OCI-LY3 (cell line): ENCODE measurements at regions not wholly inside any gene's neighbourhood (a gene's known extent, or its start where the extent isn't known, plus 50 kb on each side); places are given as distances from the start of the nearest gene placed in this dataset.

Source experiments
- H2AFZ ChIP-seq: fragments of 200-600, 300-600 bp; shearing (Covaris generic); 2 replicates; pipeline ENCODE4 v1.6.0; 2014; ENCODE audit warnings: antibody characterized with exemption, low read depth, low read length
- H3K27ac ChIP-seq: fragments of 200-600, 300-600 bp; sonication (generic); 2 replicates; pipeline ENCODE4 v1.5.1; 2014; ENCODE audit warnings: mild to moderate bottlenecking, low read length, moderate library complexity, mixed read lengths
- H3K27me3 ChIP-seq: fragments of 200-600, 300-600 bp; sonication (generic); 2 replicates; pipeline ENCODE4 v1.6.1; 2014; ENCODE audit warnings: low read depth, low read length, mixed read lengths
- H3K36me3 ChIP-seq: fragments of 200-600, 300-600 bp; sonication (generic); replicated peaks from 2 replicates; pipeline ENCODE3; 2014; ENCODE audit warnings: low read depth, low read length, mixed read lengths
- H3K4me1 ChIP-seq: fragments of 300-600, 200-600 bp; sonication (generic); 2 replicates; pipeline ENCODE4 v1.6.1; 2014; ENCODE audit warnings: low read length, mixed read lengths
- H3K4me2 ChIP-seq: fragments of 200-600, 300-600 bp; sonication (generic); 2 replicates; pipeline ENCODE4 v1.6.1; 2014; ENCODE audit warnings: low read length, mixed read lengths
- H3K4me3 ChIP-seq: fragments of 300-600, 200-600 bp; sonication (generic); 2 replicates; pipeline ENCODE4 v1.5.1; 2014; ENCODE audit warnings: antibody characterized with exemption, mild to moderate bottlenecking, low read length, moderate library complexity
- H3K79me2 ChIP-seq: fragments of 300-600, 200-600 bp; shearing (Covaris generic); 2 replicates; pipeline ENCODE4 v1.6.1; 2014; ENCODE audit warnings: mild to moderate bottlenecking, low read length, mixed read lengths
- H3K9ac ChIP-seq: fragments of 300-600, 200-600 bp; shearing (Covaris generic); 2 replicates; pipeline ENCODE4 v1.6.0; 2014; ENCODE audit warnings: mild to moderate bottlenecking, low read length, moderate library complexity
- H3K9me3 ChIP-seq: fragments of 200-600, 300-600 bp; shearing (Covaris generic); 2 replicates; pipeline ENCODE4 v1.6.1; 2014; ENCODE audit warnings: low read length, mixed read lengths; ENCODE audit not compliant: insufficient read depth
- H4K20me1 ChIP-seq: fragments of 200-600, 300-600 bp; sonication (generic); 2 replicates; pipeline ENCODE4 v1.6.1; 2016; ENCODE audit warnings: low read length, mixed read lengths; ENCODE audit not compliant: insufficient read depth
- EZH2phosphoT487 ChIP-seq: fragments of 200-600 bp; shearing (Covaris generic); IDR thresholded peaks from 2 replicates; pipeline ENCODE4 v1.6.1; 2018; ENCODE audit warnings: antibody characterized with exemption, mixed run types, low read depth
- TF ChIP-seq, protein P1 (sequence below): fragments of 200-600, 300-600 bp; sonication (generic); IDR thresholded peaks from 2 replicates; pipeline ENCODE4 v1.5.1; 2014; ENCODE audit warnings: antibody characterized with exemption, low read length, low read depth

DNA sequence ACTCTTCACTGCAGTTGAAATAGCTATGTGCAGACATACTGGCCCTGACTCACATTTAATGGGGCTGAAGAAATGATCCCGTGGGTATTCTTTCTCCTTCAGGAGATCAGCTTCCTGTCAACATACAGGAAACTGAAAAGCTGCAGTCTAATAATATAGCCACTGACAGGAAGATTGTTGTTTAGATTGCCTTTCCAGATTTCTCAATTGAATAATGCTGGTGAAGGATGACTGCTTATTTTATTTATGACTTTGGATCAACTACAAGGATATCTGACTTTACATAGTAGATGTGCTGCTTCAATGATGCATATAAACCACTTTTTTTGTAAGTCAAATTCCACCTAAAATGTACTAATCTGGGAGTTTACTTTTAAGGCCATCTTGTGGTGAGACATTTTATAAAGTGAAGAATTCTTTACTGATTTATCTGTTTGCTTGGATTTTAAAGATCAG lies 93.4 kb upstream of the MAP4K3 start:
- H3K4me2 ChIP-seq = no peak overlapping the region
- H3K4me1 ChIP-seq = 0 out of 2 replicates have a peak, but pooled peaks cover 4% of the 10 kb centered on the region
- H3K27ac ChIP-seq = no peak overlapping the region
- peaks cover 43% of the 10 kb centered on the region for H3K27me3 ChIP-seq
- no peak overlapping the region for H3K9ac ChIP-seq
- H3K4me3 ChIP-seq = no peak overlapping the region
- H3K79me2 ChIP-seq = no peaks in the 10 kb centered on the region
- H2AFZ ChIP-seq = no peak overlapping the region
- no peaks in the 10 kb centered on the region for H3K36me3 ChIP-seq
- no peaks in the 10 kb centered on the region for H3K9me3 ChIP-seq
- TF ChIP-seq, protein P1, sequence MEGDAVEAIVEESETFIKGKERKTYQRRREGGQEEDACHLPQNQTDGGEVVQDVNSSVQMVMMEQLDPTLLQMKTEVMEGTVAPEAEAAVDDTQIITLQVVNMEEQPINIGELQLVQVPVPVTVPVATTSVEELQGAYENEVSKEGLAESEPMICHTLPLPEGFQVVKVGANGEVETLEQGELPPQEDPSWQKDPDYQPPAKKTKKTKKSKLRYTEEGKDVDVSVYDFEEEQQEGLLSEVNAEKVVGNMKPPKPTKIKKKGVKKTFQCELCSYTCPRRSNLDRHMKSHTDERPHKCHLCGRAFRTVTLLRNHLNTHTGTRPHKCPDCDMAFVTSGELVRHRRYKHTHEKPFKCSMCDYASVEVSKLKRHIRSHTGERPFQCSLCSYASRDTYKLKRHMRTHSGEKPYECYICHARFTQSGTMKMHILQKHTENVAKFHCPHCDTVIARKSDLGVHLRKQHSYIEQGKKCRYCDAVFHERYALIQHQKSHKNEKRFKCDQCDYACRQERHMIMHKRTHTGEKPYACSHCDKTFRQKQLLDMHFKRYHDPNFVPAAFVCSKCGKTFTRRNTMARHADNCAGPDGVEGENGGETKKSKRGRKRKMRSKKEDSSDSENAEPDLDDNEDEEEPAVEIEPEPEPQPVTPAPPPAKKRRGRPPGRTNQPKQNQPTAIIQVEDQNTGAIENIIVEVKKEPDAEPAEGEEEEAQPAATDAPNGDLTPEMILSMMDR = peak; percentile 22; the same call in 1 of the 2 replicates
- no peak for TF ChIP-seq EZH2phosphoT487
- no peaks in the 10 kb centered on the region for H4K20me1 ChIP-seq

DNA sequence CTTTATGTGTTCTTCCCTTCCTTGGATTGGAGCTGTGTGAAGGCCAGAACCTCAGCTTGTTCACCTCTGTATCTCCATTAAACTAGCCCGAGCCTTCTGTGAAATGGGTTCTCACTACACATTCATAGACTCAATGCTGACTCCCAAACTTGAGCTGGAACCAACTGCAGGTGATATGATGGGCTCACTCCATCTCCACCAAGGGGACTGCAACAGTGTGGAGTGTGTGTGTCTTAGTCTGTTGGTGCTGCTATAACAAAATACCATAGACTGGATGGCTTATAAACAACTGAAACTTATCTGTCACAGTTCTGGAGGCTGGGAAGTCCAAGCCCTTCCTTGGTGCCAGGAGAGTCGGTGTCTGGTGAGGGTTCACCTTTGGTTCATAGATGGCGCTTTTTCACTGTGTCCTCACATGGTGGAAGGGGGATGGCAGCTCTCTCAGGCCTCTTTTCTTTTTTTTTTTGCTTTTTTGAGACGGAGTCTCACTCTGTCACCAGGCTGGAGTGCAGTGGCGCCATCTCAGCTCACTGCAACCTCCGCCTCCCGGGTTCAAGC lies 94.2 kb upstream of the MAP4K3 start:
- no peak for TF ChIP-seq EZH2phosphoT487
- TF ChIP-seq, protein P1 = no peak
- no peak overlapping the region for H3K4me2 ChIP-seq
- H3K4me1 ChIP-seq = 0 out of 2 replicates have a peak, but pooled peaks cover 4% of the 10 kb centered on the region

DNA sequence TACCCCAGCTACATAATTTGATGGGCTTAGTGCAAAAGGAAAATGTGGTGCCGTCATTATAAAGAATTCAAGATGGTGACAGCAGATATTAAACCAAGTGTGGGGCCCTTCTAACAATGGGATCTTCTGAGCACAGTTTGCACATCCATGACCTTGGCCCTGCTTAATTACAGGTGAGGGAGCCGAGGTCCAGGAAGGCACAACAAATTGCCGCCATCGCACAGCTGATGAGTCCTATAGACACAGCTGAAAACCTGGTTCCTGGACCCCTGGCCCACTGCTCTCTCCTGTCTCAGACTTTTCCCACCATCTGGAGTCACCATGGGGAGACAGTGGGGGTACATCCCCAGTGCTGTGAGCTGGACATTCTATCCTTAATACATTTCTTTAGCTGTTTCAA lies 95.8 kb upstream of the MAP4K3 start:
- Histone ChIP-seq H3K9ac (no peak overlapping the region), H3K79me2 (no peaks in the 10 kb centered on the region), H3K9me3 (no peaks in the 10 kb centered on the region), H3K27me3 (peaks cover 49% of the 10 kb centered on the region), H3K4me2 (no peak overlapping the region), H2AFZ (no peak overlapping the region), H3K4me3 (no peak overlapping the region), H3K27ac (no peak overlapping the region), H3K36me3 (no peaks in the 10 kb centered on the region), H4K20me1 (no peaks in the 10 kb centered on the region), H3K4me1 (0 out of 2 replicates have a peak, but pooled peaks cover 4% of the 10 kb centered on the region)
- TF ChIP-seq EZH2phosphoT487 = no peak
- TF ChIP-seq, protein P1 = no peak

More for the DNA sequence above, 94.2 kb upstream of the MAP4K3 start:
- Histone ChIP-seq H3K79me2 (no peaks in the 10 kb centered on the region), H3K27ac (no peak overlapping the region), H3K27me3 (peaks cover 49% of the 10 kb centered on the region), H2AFZ (no peak overlapping the region), H3K9me3 (no peaks in the 10 kb centered on the region), H3K9ac (no peak overlapping the region), H4K20me1 (no peaks in the 10 kb centered on the region), H3K36me3 (no peaks in the 10 kb centered on the region), H3K4me3 (no peak overlapping the region)

DNA sequence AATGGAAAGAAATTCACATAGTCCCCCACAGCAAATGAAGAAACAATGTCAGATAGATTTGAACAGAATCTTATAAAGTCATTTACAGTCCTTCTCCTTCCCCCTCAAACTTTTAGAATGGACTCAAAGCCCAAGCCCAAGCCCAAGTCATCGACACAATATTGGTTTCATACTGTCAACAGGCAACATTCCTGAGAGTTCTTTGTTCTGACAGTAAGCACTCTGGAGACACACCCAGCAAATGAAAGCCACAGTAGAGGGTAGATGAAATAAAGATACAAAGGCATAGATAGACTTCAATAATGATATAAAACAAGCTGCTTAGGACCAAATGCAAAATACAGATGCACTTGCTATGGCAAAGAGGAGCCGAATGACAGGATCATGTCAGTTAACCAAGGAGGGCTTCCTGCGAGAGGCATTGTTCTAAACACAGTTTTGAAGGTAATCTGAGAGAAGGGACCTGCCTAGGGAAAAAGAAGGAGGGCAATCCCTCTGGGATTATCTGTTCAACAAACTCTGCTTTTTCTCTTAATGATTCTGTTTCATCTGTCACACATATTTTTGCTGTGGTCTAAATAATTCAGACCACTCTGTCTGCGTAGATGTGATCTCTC lies 97.1 kb upstream of the MAP4K3 start:
- Histone ChIP-seq H4K20me1 (no peaks in the 10 kb centered on the region), H2AFZ (no peak overlapping the region), H3K79me2 (no peaks in the 10 kb centered on the region)

More for the DNA sequence above, 97.1 kb upstream of the MAP4K3 start:
- TF ChIP-seq, protein P1 = no peak
- TF ChIP-seq EZH2phosphoT487 = no peak
- no peaks in the 10 kb centered on the region for H3K9me3 ChIP-seq
- no peak overlapping the region for H3K4me3 ChIP-seq
- no peaks in the 10 kb centered on the region for H3K36me3 ChIP-seq
- peaks cover 54% of the 10 kb centered on the region for H3K27me3 ChIP-seq
- no peak overlapping the region for H3K9ac ChIP-seq
- H3K27ac ChIP-seq = no peak overlapping the region
- 0 out of 2 replicates have a peak, but pooled peaks cover 4% of the 10 kb centered on the region for H3K4me1 ChIP-seq
- no peak overlapping the region for H3K4me2 ChIP-seq
